ENCODE measurements at regions not wholly inside any gene's neighbourhood (a gene's known extent, or its start where the extent isn't known, plus 50 kb on each side); places are given as distances from the start of the nearest gene placed in this dataset.

DNA sequence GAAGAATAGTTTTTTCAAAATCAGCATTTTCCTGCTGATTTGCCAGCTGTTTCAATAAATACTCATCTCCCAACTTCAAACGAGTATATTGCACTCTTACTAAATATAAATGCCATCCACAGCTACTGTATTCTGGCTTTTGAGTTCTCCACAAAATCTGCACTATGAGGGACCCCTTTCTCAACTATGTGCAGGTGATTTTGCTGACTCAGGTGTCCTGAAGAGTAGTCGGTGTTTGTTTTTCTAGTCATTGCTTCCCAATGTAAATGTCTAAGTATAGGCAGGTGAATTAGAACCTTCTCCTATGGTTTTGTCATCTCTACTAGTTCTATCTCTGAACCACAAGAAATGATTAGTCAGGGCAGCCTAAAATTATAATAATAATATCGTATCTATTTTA is 616.8 kb upstream of the MEF2C start:
- Histone ChIP-seq H3K27me3 (no peaks in the 10 kb centered on the region), H3K4me3 (no peak overlapping the region), H3K36me3 (no peaks in the 10 kb centered on the region), H3K4me1 (no peaks in the 10 kb centered on the region), H3K27ac (no peak overlapping the region), H3K9me3 (no peaks in the 10 kb centered on the region)
- no peak for ATAC-seq
- 75 to 76% methylated on average over 3 of the region's 3 CpGs for WGBS, 2 donors (ENCODE audit: low coverage in 1 of 2)
- TF ChIP-seq, protein P1, sequence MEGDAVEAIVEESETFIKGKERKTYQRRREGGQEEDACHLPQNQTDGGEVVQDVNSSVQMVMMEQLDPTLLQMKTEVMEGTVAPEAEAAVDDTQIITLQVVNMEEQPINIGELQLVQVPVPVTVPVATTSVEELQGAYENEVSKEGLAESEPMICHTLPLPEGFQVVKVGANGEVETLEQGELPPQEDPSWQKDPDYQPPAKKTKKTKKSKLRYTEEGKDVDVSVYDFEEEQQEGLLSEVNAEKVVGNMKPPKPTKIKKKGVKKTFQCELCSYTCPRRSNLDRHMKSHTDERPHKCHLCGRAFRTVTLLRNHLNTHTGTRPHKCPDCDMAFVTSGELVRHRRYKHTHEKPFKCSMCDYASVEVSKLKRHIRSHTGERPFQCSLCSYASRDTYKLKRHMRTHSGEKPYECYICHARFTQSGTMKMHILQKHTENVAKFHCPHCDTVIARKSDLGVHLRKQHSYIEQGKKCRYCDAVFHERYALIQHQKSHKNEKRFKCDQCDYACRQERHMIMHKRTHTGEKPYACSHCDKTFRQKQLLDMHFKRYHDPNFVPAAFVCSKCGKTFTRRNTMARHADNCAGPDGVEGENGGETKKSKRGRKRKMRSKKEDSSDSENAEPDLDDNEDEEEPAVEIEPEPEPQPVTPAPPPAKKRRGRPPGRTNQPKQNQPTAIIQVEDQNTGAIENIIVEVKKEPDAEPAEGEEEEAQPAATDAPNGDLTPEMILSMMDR (IDR thresholded peaks at IDR 0.05), result no peak
- TF ChIP-seq EP300 (IDR thresholded peaks at IDR 0.05) (no peak), POLR2AphosphoS5 (IDR thresholded peaks at IDR 0.05) (no peak), POLR2A (IDR thresholded peaks at IDR 0.05) (no peak)

DNA sequence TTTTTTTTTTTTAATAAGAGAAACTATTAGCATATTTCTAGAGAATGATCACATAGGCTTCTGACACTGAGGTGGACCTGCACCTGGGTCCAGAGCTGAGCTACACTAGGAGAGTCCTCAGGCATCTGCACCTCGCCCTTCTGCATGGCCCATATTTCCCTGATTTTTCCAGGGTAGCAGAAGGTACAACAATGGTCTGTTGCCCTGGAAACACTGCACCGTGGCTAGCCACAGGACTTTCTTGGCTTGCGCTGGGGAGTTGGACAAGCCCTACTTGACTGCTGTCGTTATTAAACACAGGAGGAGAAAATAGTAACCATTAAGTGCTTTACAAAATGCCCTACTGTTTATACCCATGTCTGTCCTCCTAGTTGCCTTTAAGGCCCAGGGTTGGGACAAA is 615.7 kb upstream of the MEF2C start:
- H3K9me3 ChIP-seq, result no peaks in the 10 kb centered on the region
- no peaks in the 10 kb centered on the region for H3K4me1 ChIP-seq
- TF ChIP-seq POLR2A (IDR thresholded peaks at IDR 0.05), result no peak
- TF ChIP-seq EP300 (IDR thresholded peaks at IDR 0.05), result no peak
- no peak for TF ChIP-seq POLR2AphosphoS5 (IDR thresholded peaks at IDR 0.05)
- TF ChIP-seq, protein P1 (IDR thresholded peaks at IDR 0.05), result no peak
- H3K36me3 ChIP-seq, result no peaks in the 10 kb centered on the region
- 85 to 100% methylated on average over 1 to 3 of the region's 4 CpGs for WGBS, 2 donors (ENCODE audit: low coverage in 1 of 2)
- H3K27ac ChIP-seq, result no peak overlapping the region
- no peaks in the 10 kb centered on the region for H3K27me3 ChIP-seq
- no peak overlapping the region for H3K4me3 ChIP-seq
- no peak for ATAC-seq

DNA sequence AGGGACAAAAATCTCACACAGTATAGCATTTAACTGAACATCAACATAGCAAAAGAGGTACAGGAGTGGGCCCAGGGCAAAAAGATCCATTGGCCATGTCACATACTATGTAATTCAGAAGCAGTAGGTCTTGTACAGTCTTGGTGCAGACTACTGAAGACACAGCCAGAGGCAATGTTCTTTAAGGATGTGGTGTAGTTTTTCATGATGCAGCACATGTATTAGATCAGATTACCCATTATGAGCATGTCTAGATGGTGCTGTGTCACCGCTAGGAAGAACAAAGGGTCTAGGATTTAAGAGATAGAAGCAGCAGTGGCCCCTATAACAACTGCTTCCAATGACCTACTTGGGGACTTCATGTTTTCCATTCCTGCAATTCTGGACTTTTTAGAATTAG is 610.4 kb upstream of the MEF2C start:
- 100% methylated on average over 1 of the region's 1 CpG for WGBS, 2 donors (ENCODE audit: low coverage in 1 of 2)
- no peaks in the 10 kb centered on the region for H3K9me3 ChIP-seq
- no peaks in the 10 kb centered on the region for H3K36me3 ChIP-seq
- H3K27ac ChIP-seq, result no peak overlapping the region
- no peak for TF ChIP-seq POLR2A (IDR thresholded peaks at IDR 0.05)
- TF ChIP-seq, protein P1 (IDR thresholded peaks at IDR 0.05), result no peak
- no peak for TF ChIP-seq EP300 (IDR thresholded peaks at IDR 0.05)
- no peak for TF ChIP-seq POLR2AphosphoS5 (IDR thresholded peaks at IDR 0.05)
- no peak for ATAC-seq
- H3K4me1 ChIP-seq, result no peaks in the 10 kb centered on the region
- H3K4me3 ChIP-seq, result no peak overlapping the region
- H3K27me3 ChIP-seq, result no peaks in the 10 kb centered on the region

DNA sequence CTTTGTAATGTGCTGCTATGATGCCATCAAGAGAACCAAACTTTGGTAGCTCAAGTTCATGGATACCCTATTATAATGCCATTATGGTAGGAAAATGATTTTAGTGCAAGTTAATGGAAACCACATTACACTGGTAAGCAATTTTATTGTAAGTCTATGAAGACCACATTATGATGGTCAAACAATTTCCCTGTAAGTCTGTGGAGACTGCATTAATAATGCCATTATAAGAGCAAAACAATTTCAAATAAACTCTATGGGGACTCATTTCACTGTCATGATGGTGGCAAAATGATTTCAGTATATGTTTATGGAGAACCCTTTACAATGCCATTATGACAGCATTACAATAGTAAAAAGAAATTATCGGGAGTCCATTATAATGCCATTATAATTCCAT is 602.0 kb upstream of the MEF2C start:
- H3K36me3 ChIP-seq, result no peaks in the 10 kb centered on the region
- H3K4me1 ChIP-seq, result no peaks in the 10 kb centered on the region
- 79 to 100% methylated on average over 1 of the region's 1 CpG for whole genome bisulfite sequencing, 2 donors (ENCODE audit: low coverage in 1 of 2)
- no peaks in the 10 kb centered on the region for H3K27me3 ChIP-seq
- no peak overlapping the region for H3K4me3 ChIP-seq
- TF ChIP-seq POLR2AphosphoS5 (IDR thresholded peaks at IDR 0.05) (no peak), POLR2A (IDR thresholded peaks at IDR 0.05) (no peak), EP300 (IDR thresholded peaks at IDR 0.05) (no peak)
- TF ChIP-seq, protein P1 (IDR thresholded peaks at IDR 0.05), result no peak
- no peaks in the 10 kb centered on the region for H3K9me3 ChIP-seq
- ATAC-seq, result no peak
- H3K27ac ChIP-seq, result no peak overlapping the region

DNA sequence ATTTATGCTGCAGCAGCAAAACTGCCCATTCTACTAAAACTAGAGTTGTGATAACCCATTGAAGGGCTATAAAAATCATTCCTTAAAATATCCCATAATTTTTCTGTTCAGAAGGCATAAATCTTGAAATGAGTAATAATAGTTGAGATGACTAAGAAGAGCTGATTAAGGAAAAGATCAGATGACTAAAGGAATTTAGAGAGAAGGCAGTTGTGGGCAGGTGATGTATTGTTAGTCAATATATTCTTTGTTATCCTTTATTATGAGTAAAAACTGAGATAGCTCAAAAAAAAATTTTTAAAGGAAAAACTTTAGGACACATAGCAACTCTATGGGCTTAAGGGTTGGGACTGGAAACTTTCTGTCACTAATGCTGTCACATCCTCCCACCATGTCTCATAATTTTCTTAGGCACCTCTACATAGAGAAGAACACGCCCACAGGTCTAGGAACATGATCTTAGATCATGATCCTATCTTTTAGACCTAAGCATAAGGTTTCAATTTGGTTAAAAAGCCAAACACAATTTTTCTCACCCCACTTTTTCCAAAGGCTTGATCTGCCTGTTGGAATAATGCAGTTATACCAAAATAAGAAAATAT is 597.5 kb upstream of the MEF2C start:
- Histone ChIP-seq H3K27me3 (no peaks in the 10 kb centered on the region), H3K27ac (no peak overlapping the region), H3K9me3 (no peaks in the 10 kb centered on the region), H3K4me3 (no peak overlapping the region), H3K4me1 (no peaks in the 10 kb centered on the region), H3K36me3 (no peaks in the 10 kb centered on the region)
- ATAC-seq, result no peak
- WGBS, 2 donors (ENCODE audit: low coverage in 1 of 2), result 100% methylated on average over 1 of the region's 1 CpG
- TF ChIP-seq POLR2AphosphoS5 (IDR thresholded peaks at IDR 0.05) (no peak), POLR2A (IDR thresholded peaks at IDR 0.05) (no peak), EP300 (IDR thresholded peaks at IDR 0.05) (no peak)
- TF ChIP-seq, protein P1 (IDR thresholded peaks at IDR 0.05), result no peak
